Osteoblast (primary cell): ENCODE measurements at regions not wholly inside any gene's neighbourhood (a gene's known extent, or its start where the extent isn't known, plus 50 kb on each side); places are given as distances from the start of the nearest gene placed in this dataset.

Source experiments
- DNase-seq: peaks from one replicate; pipeline ENCODE4 v3.0.0; 2011; ENCODE audit warnings: low spot score, mixed read lengths; ENCODE audit not compliant: insufficient read length; ENCODE audit errors: missing footprints
- H2AFZ ChIP-seq: 2 replicates; pipeline ENCODE4 v1.6.0; 2011; ENCODE audit warnings: mild to moderate bottlenecking, low read length
- H3K27ac ChIP-seq: 2 replicates; pipeline ENCODE4 v1.5.1; 2011; ENCODE audit warnings: mild to moderate bottlenecking, low read depth, low read length, moderate library complexity
- H3K27me3 ChIP-seq: 2 replicates; pipeline ENCODE4 v1.6.0; 2012; ENCODE audit warnings: mild to moderate bottlenecking, control low read depth, inconsistent platforms, low read length, moderate library complexity; ENCODE audit not compliant: insufficient read depth
- H3K36me3 ChIP-seq: 2 replicates; pipeline ENCODE4 v1.5.1; 2011; ENCODE audit warnings: mild to moderate bottlenecking, low read length, control low read depth, moderate library complexity; ENCODE audit not compliant: insufficient read depth
- H3K4me1 ChIP-seq: 2 replicates; pipeline ENCODE4 v1.5.1; 2011; ENCODE audit warnings: mild to moderate bottlenecking, low read length, control low read depth, moderate library complexity; ENCODE audit not compliant: insufficient read depth
- H3K4me2 ChIP-seq: 2 replicates; pipeline ENCODE4 v1.6.0; 2011; ENCODE audit warnings: mild to moderate bottlenecking, low read length; ENCODE audit not compliant: insufficient read depth
- H3K4me3 ChIP-seq: fragments of 200-600 bp; sonication (generic); 3 replicates; pipeline ENCODE4 v1.5.1; 2012; ENCODE audit warnings: mild to moderate bottlenecking, low read length, inconsistent platforms; ENCODE audit not compliant: insufficient read depth
- H3K79me2 ChIP-seq: 2 replicates; pipeline ENCODE4 v1.6.0; 2012; ENCODE audit warnings: mild to moderate bottlenecking, low read length, control low read depth, inconsistent platforms; ENCODE audit not compliant: insufficient read depth
- H3K9me3 ChIP-seq: 2 replicates; pipeline ENCODE4 v1.5.1; 2011; ENCODE audit warnings: low read depth, low read length, control low read depth
- H4K20me1 ChIP-seq: 2 replicates; pipeline ENCODE4 v1.6.0; 2012; ENCODE audit warnings: mild to moderate bottlenecking, low read length, control low read depth; ENCODE audit not compliant: insufficient read depth
- CTCF ChIP-seq: IDR thresholded peaks from 2 replicates; pipeline ENCODE4 v1.5.1; 2011; ENCODE audit warnings: mild to moderate bottlenecking, low read depth, low read length, moderate library complexity; ENCODE audit errors: extremely low read depth

DNA sequence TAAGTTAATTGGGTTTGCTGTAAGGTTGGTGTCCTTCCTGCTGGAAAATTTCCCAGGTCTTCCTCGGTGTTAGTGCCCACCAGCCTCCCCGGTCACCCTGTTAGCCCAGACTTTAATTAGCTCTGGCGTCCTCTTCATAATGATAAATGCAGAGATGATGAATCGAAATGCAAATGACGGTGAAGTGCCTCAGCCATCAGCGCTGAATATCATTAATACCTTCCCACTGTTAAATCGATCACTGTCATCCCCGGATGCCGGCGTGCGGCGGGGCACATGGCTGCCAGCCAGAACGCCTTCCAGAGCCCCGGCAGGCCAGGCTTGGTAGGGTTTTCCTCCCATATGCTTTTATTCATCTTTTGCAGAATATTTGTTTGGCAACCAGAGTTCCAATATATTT, 204.5 kb downstream of the IRX2 start:
- Histone ChIP-seq H3K4me3 (no peak overlapping the region), H3K27ac (no peak overlapping the region), H4K20me1 (no peaks in the 10 kb centered on the region), H3K4me2 (no peak overlapping the region), H3K36me3 (no peaks in the 10 kb centered on the region), H3K79me2 (no peaks in the 10 kb centered on the region), H3K27me3 (no peaks in the 10 kb centered on the region), H2AFZ (no peak overlapping the region), H3K4me1 (no peaks in the 10 kb centered on the region), H3K9me3 (peaks cover 4% of the 10 kb centered on the region)
- no peak for TF ChIP-seq CTCF
- no peak for DNase-seq

GRCh38 chr5:2544003-2544402, 207.5 kb downstream of the IRX2 start:
- Histone ChIP-seq H3K4me1 (no peaks in the 10 kb centered on the region), H3K9me3 (peaks cover 6% of the 10 kb centered on the region), H3K36me3 (no peaks in the 10 kb centered on the region), H3K27me3 (no peaks in the 10 kb centered on the region), H4K20me1 (no peaks in the 10 kb centered on the region), H2AFZ (no peak overlapping the region), H3K4me2 (no peak overlapping the region), H3K4me3 (no peak overlapping the region), H3K79me2 (no peaks in the 10 kb centered on the region), H3K27ac (no peak overlapping the region)
- DNase-seq, result no peak
- TF ChIP-seq CTCF, result no peak

DNA sequence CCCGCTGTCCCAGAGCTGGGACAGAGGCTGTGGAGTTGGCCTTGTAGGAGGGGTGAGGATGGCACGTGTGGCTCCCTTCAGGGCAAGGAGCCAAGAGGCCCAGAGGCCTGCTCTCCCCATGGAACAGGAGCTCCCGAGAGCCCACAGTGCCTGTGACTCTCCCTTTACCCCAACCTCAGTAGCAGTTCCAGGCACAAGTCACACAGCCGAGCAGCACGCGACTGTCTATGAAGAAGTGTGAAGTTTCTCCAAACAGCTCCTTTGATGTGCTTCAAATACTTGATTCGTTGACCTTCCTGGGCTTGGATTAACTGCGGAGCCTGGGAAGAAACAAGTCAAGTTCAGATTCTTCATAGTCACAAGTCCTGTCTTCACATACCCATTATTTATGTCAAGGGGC, 208.7 kb downstream of the IRX2 start:
- Histone ChIP-seq H4K20me1 (no peaks in the 10 kb centered on the region), H2AFZ (no peak overlapping the region), H3K27me3 (no peaks in the 10 kb centered on the region), H3K4me1 (no peaks in the 10 kb centered on the region), H3K79me2 (no peaks in the 10 kb centered on the region), H3K4me2 (no peak overlapping the region), H3K9me3 (peaks cover 6% of the 10 kb centered on the region), H3K27ac (no peak overlapping the region), H3K36me3 (no peaks in the 10 kb centered on the region), H3K4me3 (no peak overlapping the region)
- no peak for DNase-seq
- TF ChIP-seq CTCF, result no peak

DNA sequence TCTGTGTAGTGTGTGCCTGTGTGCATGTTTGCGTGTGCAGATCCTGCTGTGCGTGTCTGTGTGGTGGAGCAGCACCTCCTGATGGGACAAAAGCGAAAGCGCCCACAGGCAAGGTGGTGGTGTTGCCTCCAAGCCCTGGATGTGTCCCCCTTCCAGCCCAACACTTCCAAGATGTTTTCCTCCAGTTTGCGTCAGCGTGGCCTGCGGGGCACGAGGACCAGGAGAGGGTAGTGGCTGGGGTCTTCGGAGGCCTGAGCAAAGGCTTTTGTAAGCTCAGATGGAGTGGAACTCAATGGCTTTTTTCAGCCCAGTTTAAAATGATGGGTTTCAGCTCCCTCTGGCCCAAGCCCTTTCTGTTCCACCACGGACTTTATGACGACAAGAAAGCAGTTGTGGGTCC, 209.5 kb downstream of the IRX2 start:
- Histone ChIP-seq H3K79me2 (no peaks in the 10 kb centered on the region), H3K27me3 (no peaks in the 10 kb centered on the region), H3K27ac (no peak overlapping the region), H4K20me1 (no peaks in the 10 kb centered on the region), H3K4me1 (no peaks in the 10 kb centered on the region), H3K4me2 (no peak overlapping the region), H3K4me3 (no peak overlapping the region), H3K36me3 (no peaks in the 10 kb centered on the region), H3K9me3 (peaks cover 6% of the 10 kb centered on the region), H2AFZ (no peak overlapping the region)
- no peak for TF ChIP-seq CTCF
- DNase-seq, result no peak
